ENCODE measurements at regions not wholly inside any gene's neighbourhood (a gene's known extent, or its start where the extent isn't known, plus 50 kb on each side); places are given as distances from the start of the nearest gene placed in this dataset.

GRCh38 chr4:12958436-12958835 is 525.7 kb downstream of the RAB28 start:
- no peak for TF ChIP-seq CTCF (IDR thresholded peaks at IDR 0.05)
- H3K79me2 ChIP-seq, result no peaks in the 10 kb centered on the region
- H3K4me3 ChIP-seq (ENCODE audit: low read depth, low read length), result no peak overlapping the region
- no peak overlapping the region for H3K4me2 ChIP-seq (ENCODE audit: low read length)
- H3K36me3 ChIP-seq (ENCODE audit: control insufficient read depth, insufficient read depth, low read length), result no peaks in the 10 kb centered on the region
- no peaks in the 10 kb centered on the region for H3K9me3 ChIP-seq (ENCODE audit: control insufficient read depth, low read length)
- no peak overlapping the region for H3K9ac ChIP-seq
- H3K27ac ChIP-seq, result no peak overlapping the region
- no peaks in the 10 kb centered on the region for H3K27me3 ChIP-seq (ENCODE audit: control insufficient read depth, insufficient read depth, low read length)
- no peak overlapping the region for H2AFZ ChIP-seq
- no peaks in the 10 kb centered on the region for H3K4me1 ChIP-seq

- Histone ChIP-seq H3K9ac (no peak overlapping the region), H3K4me1 (no peaks in the 10 kb centered on the region), H3K9me3 (ENCODE audit: control insufficient read depth, low read length) (no peaks in the 10 kb centered on the region), H3K27me3 (ENCODE audit: control insufficient read depth, insufficient read depth, low read length) (no peaks in the 10 kb centered on the region), H3K4me2 (ENCODE audit: low read length) (no peak overlapping the region), H3K36me3 (ENCODE audit: control insufficient read depth, insufficient read depth, low read length) (no peaks in the 10 kb centered on the region), H3K27ac (no peak overlapping the region), H2AFZ (no peak overlapping the region), H3K79me2 (no peaks in the 10 kb centered on the region), H3K4me3 (ENCODE audit: low read depth, low read length) (no peak overlapping the region)
- TF ChIP-seq CTCF (IDR thresholded peaks at IDR 0.05), result no peak
These were observed 527.0 kb downstream of the RAB28 start for GRCh38 chr4:12957108-12957507.

GRCh38 chr4:12956026-12956425 is 528.1 kb downstream of the RAB28 start:
- no peak overlapping the region for H3K9ac ChIP-seq
- H3K27ac ChIP-seq, result no peak overlapping the region
- H3K9me3 ChIP-seq (ENCODE audit: control insufficient read depth, low read length), result no peaks in the 10 kb centered on the region
- H2AFZ ChIP-seq, result no peak overlapping the region
- no peaks in the 10 kb centered on the region for H3K79me2 ChIP-seq
- no peaks in the 10 kb centered on the region for H3K36me3 ChIP-seq (ENCODE audit: control insufficient read depth, insufficient read depth, low read length)
- no peak overlapping the region for H3K4me2 ChIP-seq (ENCODE audit: low read length)
- no peak overlapping the region for H3K4me3 ChIP-seq (ENCODE audit: low read depth, low read length)
- no peaks in the 10 kb centered on the region for H3K4me1 ChIP-seq
- no peaks in the 10 kb centered on the region for H3K27me3 ChIP-seq (ENCODE audit: control insufficient read depth, insufficient read depth, low read length)
- TF ChIP-seq CTCF (IDR thresholded peaks at IDR 0.05), result no peak

- Histone ChIP-seq H3K27ac (no peak overlapping the region), H3K4me2 (ENCODE audit: low read length) (no peak overlapping the region), H3K4me1 (no peaks in the 10 kb centered on the region), H3K9ac (no peak overlapping the region), H2AFZ (no peak overlapping the region), H3K4me3 (ENCODE audit: low read depth, low read length) (no peak overlapping the region), H3K27me3 (ENCODE audit: control insufficient read depth, insufficient read depth, low read length) (no peaks in the 10 kb centered on the region), H3K36me3 (ENCODE audit: control insufficient read depth, insufficient read depth, low read length) (no peaks in the 10 kb centered on the region), H3K79me2 (no peaks in the 10 kb centered on the region), H3K9me3 (ENCODE audit: control insufficient read depth, low read length) (no peaks in the 10 kb centered on the region)
- no peak for TF ChIP-seq CTCF (IDR thresholded peaks at IDR 0.05)
These were observed 534.2 kb downstream of the RAB28 start for GRCh38 chr4:12949719-12950490.

GRCh38 chr4:12943069-12943468 is 541.1 kb downstream of the RAB28 start:
- TF ChIP-seq CTCF (IDR thresholded peaks at IDR 0.05), result no peak
- Histone ChIP-seq H3K4me3 (ENCODE audit: low read depth, low read length) (no peak overlapping the region), H3K4me1 (no peaks in the 10 kb centered on the region)

More at GRCh38 chr4:12943069-12943468, 541.1 kb downstream of the RAB28 start:
- Histone ChIP-seq H3K79me2 (no peaks in the 10 kb centered on the region), H3K27ac (no peak overlapping the region), H3K36me3 (ENCODE audit: control insufficient read depth, insufficient read depth, low read length) (no peaks in the 10 kb centered on the region), H3K27me3 (ENCODE audit: control insufficient read depth, insufficient read depth, low read length) (no peaks in the 10 kb centered on the region), H3K9ac (no peak overlapping the region), H3K9me3 (ENCODE audit: control insufficient read depth, low read length) (no peaks in the 10 kb centered on the region), H2AFZ (no peak overlapping the region), H3K4me2 (ENCODE audit: low read length) (no peak overlapping the region)
